H9 (cell line): ENCODE measurements at regions not wholly inside any gene's neighbourhood (a gene's known extent, or its start where the extent isn't known, plus 50 kb on each side); places are given as distances from the start of the nearest gene placed in this dataset.

ENCODE experiments used
- DNase-seq: peaks from one replicate; pipeline ENCODE4 v3.0.0-alpha.2; 2017
- H2AFZ ChIP-seq: one replicate; pipeline ENCODE4 v1.6.1; 2013; ENCODE audit warnings: mild to moderate bottlenecking, low read length, control low read depth, moderate library complexity
- H2AK5ac ChIP-seq: 2 replicates; pipeline ENCODE4 v1.6.1; 2013; ENCODE audit warnings: low read length, control low read depth, mixed read lengths; ENCODE audit not compliant: insufficient read length
- H2BK120ac ChIP-seq: one replicate; pipeline ENCODE4 v1.6.1; 2013; ENCODE audit warnings: low read depth, mild to moderate bottlenecking, low read length, control low read depth, inconsistent platforms; ENCODE audit not compliant: poor library complexity, severe bottlenecking
- H2BK12ac ChIP-seq: 2 replicates; pipeline ENCODE4 v1.6.1; 2013; ENCODE audit warnings: low read length, control low read depth, mixed read lengths, low read depth; ENCODE audit not compliant: insufficient read length
- H2BK15ac ChIP-seq: 2 replicates; pipeline ENCODE4 v1.6.1; 2013; ENCODE audit warnings: low read depth, low read length, control low read depth
- H2BK20ac ChIP-seq: one replicate; pipeline ENCODE4 v1.6.1; 2013; ENCODE audit warnings: low read depth, mild to moderate bottlenecking, low read length, control low read depth, inconsistent platforms; ENCODE audit not compliant: poor library complexity, severe bottlenecking
- H2BK5ac ChIP-seq: 2 replicates; pipeline ENCODE4 v1.6.1; 2013; ENCODE audit warnings: low read length, control low read depth, mixed read lengths; ENCODE audit not compliant: insufficient read length
- H3K14ac ChIP-seq: 2 replicates; pipeline ENCODE4 v1.6.1; 2013; ENCODE audit warnings: low read length, control low read depth; ENCODE audit not compliant: insufficient read depth
- H3K18ac ChIP-seq: 2 replicates; pipeline ENCODE4 v1.6.1; 2013; ENCODE audit warnings: low read depth, mild to moderate bottlenecking, mixed read lengths, low read length, control low read depth; ENCODE audit not compliant: insufficient read length
- H3K23ac ChIP-seq: 2 replicates; pipeline ENCODE4 v1.6.1; 2013; ENCODE audit warnings: low read length, control low read depth, mixed read lengths, low read depth; ENCODE audit not compliant: insufficient read length
- H3K23me2 ChIP-seq: 2 replicates; pipeline ENCODE4 v1.6.1; 2013; ENCODE audit warnings: low read depth, mild to moderate bottlenecking, mixed read lengths, low read length, control low read depth; ENCODE audit not compliant: insufficient read length, poor library complexity, severe bottlenecking
- H3K27ac ChIP-seq: 2 replicates; pipeline ENCODE4 v1.5.1; 2013; ENCODE audit warnings: low read length, control low read depth, mixed read lengths, low read depth; ENCODE audit not compliant: insufficient read length
- H3K27me3 ChIP-seq: 2 replicates; pipeline ENCODE4 v1.6.1; 2013; ENCODE audit warnings: low read length, control low read depth, inconsistent platforms; ENCODE audit not compliant: insufficient read depth
- H3K4ac ChIP-seq: 2 replicates; pipeline ENCODE4 v1.6.1; 2013; ENCODE audit warnings: low read depth, mild to moderate bottlenecking, control low read depth, inconsistent platforms, low read length, moderate library complexity
- H3K4me1 ChIP-seq: 2 replicates; pipeline ENCODE4 v1.6.1; 2013; ENCODE audit warnings: low read length, control low read depth, inconsistent platforms; ENCODE audit not compliant: insufficient read depth
- H3K4me2 ChIP-seq: 2 replicates; pipeline ENCODE4 v1.6.1; 2013; ENCODE audit warnings: low read length, control low read depth, mixed read lengths; ENCODE audit not compliant: insufficient read length, insufficient read depth
- H3K56ac ChIP-seq: 2 replicates; pipeline ENCODE4 v1.6.1; 2013; ENCODE audit warnings: low read depth, mild to moderate bottlenecking, mixed read lengths, low read length, control low read depth; ENCODE audit not compliant: insufficient read length
- H3K79me1 ChIP-seq: 2 replicates; pipeline ENCODE4 v1.6.1; 2013; ENCODE audit warnings: low read depth, mild to moderate bottlenecking, moderate library complexity, low read length, control low read depth, inconsistent platforms; ENCODE audit not compliant: insufficient read depth, poor library complexity, severe bottlenecking
- H3K79me2 ChIP-seq: 2 replicates; pipeline ENCODE4 v1.6.1; 2013; ENCODE audit warnings: low read length, control low read depth, inconsistent platforms; ENCODE audit not compliant: insufficient read depth
- H3K9ac ChIP-seq: 2 replicates; pipeline ENCODE4 v1.6.1; 2013; ENCODE audit warnings: low read length, control low read depth, mixed read lengths; ENCODE audit not compliant: insufficient read length; ENCODE audit errors: extremely low read depth
- H3K9me3 ChIP-seq: one replicate; pipeline ENCODE4 v1.6.1; 2013; ENCODE audit warnings: low read depth, low read length, inconsistent platforms; ENCODE audit not compliant: control insufficient read depth
- H3T11ph ChIP-seq: one replicate; pipeline ENCODE4 v1.6.1; 2013; ENCODE audit warnings: mild to moderate bottlenecking, low read length, control low read depth, inconsistent platforms
- H4K20me1 ChIP-seq: one replicate; pipeline ENCODE4 v1.6.1; 2013; ENCODE audit not compliant: control insufficient read depth, insufficient read length, insufficient read depth
- H4K5ac ChIP-seq: 2 replicates; pipeline ENCODE4 v1.6.1; 2013; ENCODE audit warnings: low read depth, mild to moderate bottlenecking, mixed read lengths, low read length, control low read depth; ENCODE audit not compliant: insufficient read length
- H4K8ac ChIP-seq: replicated peaks from 2 replicates; pipeline ENCODE4 v1.6.1; 2013; ENCODE audit warnings: low read length, control low read depth, mixed read lengths, low read depth; ENCODE audit not compliant: insufficient read length
- H4K91ac ChIP-seq: 2 replicates; pipeline ENCODE4 v1.6.1; 2013; ENCODE audit warnings: low read depth, mild to moderate bottlenecking, moderate library complexity, mixed read lengths, low read length, control low read depth; ENCODE audit not compliant: insufficient read length
- H3K27ac Mint-ChIP-seq, 3 experiments: 2 replicates in 2 of 3; 3 replicates in 1 of 3; pipeline ENCODE4 v1.8.0; 2020 to 2021; ENCODE audit warnings: mixed read lengths in 3 of 3, mild to moderate bottlenecking in 1 of 3, moderate library complexity in 1 of 3
- H3K27me3 Mint-ChIP-seq: 2 replicates; pipeline ENCODE4 v1.8.0; 2021; ENCODE audit warnings: low read depth, mild to moderate bottlenecking, moderate library complexity, mixed read lengths
- H3K36me3 Mint-ChIP-seq, 3 experiments: 2 replicates in 2 of 3; 3 replicates in 1 of 3; pipeline ENCODE4 v1.8.0; 2020 to 2021; ENCODE audit warnings: low read depth in 3 of 3, mixed read lengths in 3 of 3; ENCODE audit not compliant: insufficient read depth in 1 of 3
- H3K4me1 Mint-ChIP-seq, 2 experiments: 2 replicates each; pipeline ENCODE4 v1.8.0; 2020; ENCODE audit warnings: mixed read lengths in 2 of 2
- H3K4me3 Mint-ChIP-seq, 2 experiments: 2 replicates in 1 of 2; 3 replicates in 1 of 2; pipeline ENCODE4 v1.8.0; 2020 to 2021; ENCODE audit warnings: mild to moderate bottlenecking in 2 of 2, mixed read lengths in 2 of 2, moderate library complexity in 1 of 2
- H3K9me3 Mint-ChIP-seq, 2 experiments: 2 replicates in 1 of 2; 3 replicates in 1 of 2; pipeline ENCODE4 v1.8.0; 2020; ENCODE audit warnings: mild to moderate bottlenecking in 2 of 2, mixed read lengths in 2 of 2, moderate library complexity in 1 of 2
- CTCF ChIP-seq: fragments of 200-600 bp; sonication (generic); conservative IDR thresholded peaks from 3 replicates; pipeline ENCODE4 v1.8.0; 2021; ENCODE audit warnings: antibody characterized with exemption, mild to moderate bottlenecking
- WGBS: extraction: QIAGEN DNeasy Blood & Tissue Kit; methylation state at CpG from one replicate; pipeline ENCODE4 v1.1.7; 2013; ENCODE audit warnings: missing lambda C conversion rate, low lambda C conversion rate, mixed read lengths; ENCODE audit not compliant: insufficient read length; ENCODE audit errors: extremely low coverage; 5-methylcytosine and 5-hydroxymethylcytosine counted together

- Histone ChIP-seq H3K14ac (no peak overlapping the region), H2BK20ac (no peak overlapping the region), H3K4me2 (no peak overlapping the region), H3K4me1 (no peaks in the 10 kb centered on the region), H3T11ph (no peak overlapping the region), H3K79me1 (no peaks in the 10 kb centered on the region), H3K27me3 (no peaks in the 10 kb centered on the region), H3K27ac (no peak overlapping the region), H3K9ac (no peak overlapping the region), H3K9me3 (no peaks in the 10 kb centered on the region), H4K20me1 (no peaks in the 10 kb centered on the region), H3K79me2 (no peaks in the 10 kb centered on the region), H2BK15ac (no peak overlapping the region), H2AFZ (no peak overlapping the region), H3K18ac (no peak overlapping the region), H4K91ac (no peak overlapping the region), H4K5ac (no peak overlapping the region), H2BK12ac (no peak overlapping the region), H3K23ac (no peak overlapping the region), H2BK120ac (no peak overlapping the region), H3K4ac (no peak overlapping the region), H2AK5ac (no peak overlapping the region), H3K23me2 (no peaks in the 10 kb centered on the region), H4K8ac (no peak overlapping the region), H2BK5ac (no peak overlapping the region), H3K56ac (no peak overlapping the region)
- Mint-ChIP-seq H3K27ac (no peak overlapping the region), H3K27me3 (peaks cover 14% of the 10 kb centered on the region), H3K4me3 (no peak overlapping the region), H3K9me3 (no peaks in the 10 kb centered on the region), H3K36me3 (no peaks in the 10 kb centered on the region; a peak in 1 of 7 replicates), H3K4me1 (peaks cover 17 to 21% of the 10 kb centered on the region in 2 experiments)
- no CpG with 5 or more reads among the region's 6 CpGs for WGBS
- peak; percentile 33 for DNase-seq
- TF ChIP-seq CTCF, result 0 out of 3 replicates have a peak, but pooled peaks have one; percentile 11
These were observed 543.3 kb downstream of the TNS3 start for GRCh38 chr7:47038621-47039020.
